DMS153 (cell line): ENCODE measurements at regions not wholly inside any gene's neighbourhood (a gene's known extent, or its start where the extent isn't known, plus 50 kb on each side); places are given as distances from the start of the nearest gene placed in this dataset.

Source experiments
- DNase-seq: peaks from one replicate; lab custom pipeline; 2025; lab: John Stamatoyannopoulos, UW

GRCh38 chr13:50319635-50320255, 304.5 kb downstream of the KCNRG start:
- DNase-seq: no peak

DNA sequence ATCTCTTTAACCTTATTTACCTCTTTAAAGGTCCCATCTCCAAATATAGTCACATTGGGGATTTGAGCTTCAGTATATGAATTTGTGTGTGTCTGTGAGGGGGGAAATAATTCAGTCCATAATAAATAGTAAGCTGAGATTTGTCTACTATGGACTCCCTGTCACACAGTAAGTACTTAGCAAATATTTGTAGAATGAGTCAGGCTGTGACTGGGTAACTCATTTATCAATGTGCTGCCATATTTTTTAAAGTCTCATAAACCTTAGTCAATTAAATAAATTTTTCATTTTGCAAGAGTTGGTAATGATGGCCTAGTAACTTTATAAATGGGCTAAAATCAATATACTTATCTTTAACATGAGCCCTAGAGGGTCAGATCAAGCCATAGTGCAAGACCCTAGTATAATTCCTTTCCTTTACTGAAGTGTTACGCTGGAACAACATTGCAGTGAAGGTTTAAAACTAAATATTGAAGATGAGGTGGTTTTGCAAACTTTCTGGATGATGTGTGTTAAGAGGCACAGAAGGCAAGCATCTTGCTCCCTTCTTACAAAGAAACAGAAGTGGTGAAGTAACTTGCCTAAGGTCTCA, 305.1 kb downstream of the KCNRG start:
- peak; percentile 63 for DNase-seq

DNA sequence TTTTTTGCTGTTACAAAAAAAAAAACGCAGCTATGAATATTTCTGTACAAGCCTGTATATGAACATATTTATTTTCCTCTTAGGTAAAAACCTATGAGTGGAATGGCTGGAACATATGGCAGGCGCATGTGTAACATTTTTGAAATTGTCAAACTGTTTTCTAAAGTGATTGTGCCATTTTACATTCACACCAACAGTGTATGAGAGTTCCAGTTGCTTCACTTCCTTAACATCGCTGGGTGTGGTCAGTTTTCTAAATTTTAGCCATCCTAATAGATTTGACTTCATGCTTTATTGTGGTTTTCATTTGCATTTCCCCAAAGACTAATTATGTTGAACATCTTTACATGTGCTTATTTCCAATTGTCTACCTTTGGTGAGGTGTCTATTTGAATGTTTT, 306.8 kb downstream of the KCNRG start:
- no peak for DNase-seq

- DNase-seq: no peak
These were observed 308.3 kb downstream of the KCNRG start for GRCh38 chr13:50323440-50324065.

- no peak for DNase-seq
These were observed 311.0 kb downstream of the KCNRG start for GRCh38 chr13:50326271-50326670.

DNA sequence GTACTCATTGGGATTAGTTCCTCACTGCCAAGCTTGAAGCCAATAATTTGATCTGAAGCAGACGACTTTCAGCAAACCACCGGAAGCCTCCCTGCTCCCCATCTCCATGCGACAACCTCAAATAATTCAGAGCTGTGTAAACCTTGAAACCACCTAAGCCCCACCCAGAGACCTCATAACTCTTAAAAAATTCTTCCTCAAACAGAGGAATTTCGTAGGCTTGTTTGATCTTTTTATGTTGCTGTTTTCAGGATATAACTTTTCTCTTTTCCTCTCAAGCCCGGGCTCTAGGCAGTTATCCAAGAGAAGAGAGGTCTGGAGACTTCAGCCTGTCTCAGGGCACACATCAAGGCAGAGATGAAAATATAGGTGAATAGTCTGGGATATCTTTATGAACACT, 311.6 kb downstream of the KCNRG start:
- DNase-seq: no peak

- no peak for DNase-seq
These were observed 319.0 kb downstream of the KCNRG start for GRCh38 chr13:50334115-50334778.

GRCh38 chr13:50334944-50335343, 319.7 kb downstream of the KCNRG start:
- no peak for DNase-seq

DNA sequence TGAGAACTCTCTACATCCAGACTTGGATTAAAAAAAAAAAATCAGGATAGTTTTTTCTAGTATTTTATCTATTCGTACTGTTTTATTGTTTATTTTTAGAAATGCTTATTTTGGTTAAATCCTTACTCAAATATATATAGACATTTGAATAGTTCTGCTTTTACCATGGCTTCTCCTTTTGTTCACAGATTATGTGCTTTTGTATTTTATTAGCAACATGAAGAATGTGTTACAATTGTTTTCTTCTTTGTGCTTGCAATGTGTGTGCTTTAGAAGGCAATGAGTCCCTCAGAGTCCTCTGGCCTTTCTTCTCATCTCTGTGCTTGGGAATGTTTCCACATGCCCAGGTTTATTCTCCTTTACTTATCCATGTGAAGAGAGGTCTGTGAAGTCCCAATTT, 324.0 kb downstream of the KCNRG start:
- no peak for DNase-seq

DNA sequence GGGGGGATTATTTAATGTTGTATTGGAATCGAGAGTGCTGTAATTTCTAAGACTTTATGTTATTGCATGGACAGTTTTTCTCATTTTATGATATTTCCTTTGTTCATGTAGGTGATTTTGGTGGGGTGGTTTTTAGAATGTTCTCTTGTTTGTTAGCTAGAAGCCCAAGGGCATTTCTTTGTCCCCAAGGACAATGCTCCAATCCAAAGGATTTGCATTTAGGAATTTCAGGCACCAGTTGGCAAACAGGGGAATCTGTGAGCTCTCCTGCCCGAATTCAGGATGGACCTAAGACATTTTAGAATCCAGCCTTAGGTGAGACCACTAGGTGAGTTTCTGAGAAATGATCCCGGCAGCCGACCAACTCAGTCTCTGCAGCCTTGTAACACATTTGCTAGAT, 324.9 kb downstream of the KCNRG start:
- no peak for DNase-seq

- peak; percentile 26 for DNase-seq
These were observed 325.5 kb downstream of the KCNRG start for GRCh38 chr13:50340551-50341287.

DNA sequence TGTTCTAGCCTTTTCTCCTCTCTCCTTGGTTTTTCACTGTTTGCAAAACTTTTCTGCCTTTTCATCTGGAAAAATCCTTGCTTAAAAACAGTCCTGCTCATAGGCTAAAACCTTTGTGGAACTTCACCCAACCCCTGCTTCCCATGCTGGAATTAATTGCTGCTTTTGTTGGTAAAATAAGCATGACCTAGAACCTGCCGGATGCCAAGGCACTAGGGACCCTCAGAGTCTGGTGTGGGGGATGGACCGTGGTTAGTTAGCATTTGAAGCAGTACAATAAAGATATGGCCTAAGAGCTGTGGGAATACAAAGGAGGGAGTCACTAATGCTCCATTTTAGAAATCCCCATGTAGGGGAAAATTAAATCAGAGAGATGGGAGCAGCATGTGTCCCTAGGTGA, 326.3 kb downstream of the KCNRG start:
- DNase-seq: no peak

DNA sequence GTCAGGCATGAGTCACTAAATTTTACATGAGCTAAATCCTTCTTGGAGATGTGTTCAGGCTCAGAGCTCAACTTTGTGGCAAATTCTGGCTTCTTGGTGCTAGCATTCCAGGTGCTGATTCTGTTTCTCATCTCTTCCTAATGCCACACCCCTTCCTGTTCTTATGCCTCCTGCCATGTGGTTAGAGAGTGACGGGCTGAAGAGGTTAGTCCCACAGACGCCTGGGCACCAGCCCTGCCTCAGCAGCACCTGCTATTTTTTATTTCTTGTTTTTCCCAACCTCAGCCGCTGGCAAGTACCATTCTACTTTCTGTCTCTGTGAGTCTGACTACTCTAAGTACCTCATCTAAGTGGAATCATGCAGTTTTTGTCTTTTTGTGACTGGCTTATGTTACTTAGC, 329.5 kb downstream of the KCNRG start:
- no peak for DNase-seq

GRCh38 chr13:50345804-50346203, 330.6 kb downstream of the KCNRG start:
- DNase-seq: no peak

DNA sequence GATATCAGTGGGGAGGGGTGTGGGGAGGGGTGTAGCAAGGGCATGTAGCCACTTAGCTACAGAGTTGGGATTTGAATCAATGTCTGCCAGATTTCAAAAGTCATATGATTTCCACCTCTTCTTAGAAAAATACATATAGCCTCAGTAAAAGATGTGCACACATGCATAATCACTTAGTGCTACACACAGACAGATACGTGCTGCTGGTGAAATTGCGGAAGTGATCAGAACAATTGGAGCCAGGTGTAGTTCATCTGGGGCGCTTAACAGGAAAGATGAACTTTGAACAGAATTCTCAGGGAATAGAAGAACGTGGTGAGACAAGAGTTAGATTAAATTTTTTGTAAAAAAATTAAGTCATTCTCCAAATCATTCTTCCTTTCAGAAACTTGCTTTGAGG, 333.1 kb downstream of the KCNRG start:
- DNase-seq: no peak

- no peak for DNase-seq
These were observed 337.7 kb downstream of the KCNRG start for GRCh38 chr13:50352720-50353480.

GRCh38 chr13:50353651-50354415, 338.6 kb downstream of the KCNRG start:
- no peak for DNase-seq

DNA sequence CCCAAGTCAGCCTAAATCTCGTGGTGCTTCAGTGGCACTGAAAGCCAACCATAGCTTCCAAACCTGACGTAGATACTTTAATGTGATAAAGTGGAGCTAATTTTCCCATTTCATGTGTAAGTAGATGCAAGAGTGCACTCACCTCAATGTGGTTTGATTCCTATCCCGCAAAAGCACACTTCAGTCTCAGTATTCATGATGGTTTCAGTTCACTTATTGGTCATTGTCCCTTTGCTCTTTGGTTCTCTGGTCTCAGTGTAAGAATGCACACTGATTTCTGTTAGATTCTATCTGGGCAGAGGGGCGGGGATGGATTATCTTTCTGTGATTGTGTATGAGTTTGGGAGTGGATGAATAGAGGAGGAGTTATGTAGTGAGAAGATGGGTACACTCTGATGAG, 340.6 kb downstream of the KCNRG start:
- no peak for DNase-seq

GRCh38 chr13:50357136-50357535, 341.9 kb downstream of the KCNRG start:
- DNase-seq: no peak

DNA sequence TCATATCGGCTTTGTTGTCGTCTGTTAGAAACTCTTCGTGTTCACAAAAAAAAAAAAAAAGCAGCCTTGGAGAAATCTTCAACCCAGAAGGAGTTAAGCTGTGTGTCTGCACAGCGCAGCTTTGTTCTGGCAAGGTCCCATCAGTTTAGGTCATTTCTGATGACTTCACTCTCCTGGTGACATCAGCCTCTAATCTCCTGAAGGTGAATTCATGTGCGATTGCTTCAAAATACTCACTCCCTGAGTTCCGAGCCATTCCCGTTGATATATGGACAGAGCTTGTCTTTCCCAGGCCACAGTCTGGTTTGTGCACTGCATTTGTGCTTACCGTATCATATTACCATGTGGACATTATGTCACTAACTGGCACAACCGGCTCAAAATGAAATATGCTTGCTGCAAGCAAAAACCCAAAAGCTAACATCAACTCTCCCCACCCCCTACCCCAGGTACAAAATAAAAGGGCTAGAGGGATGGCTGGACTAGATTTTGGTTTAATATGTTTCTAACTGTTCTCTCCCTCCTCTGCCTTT, 342.4 kb downstream of the KCNRG start:
- DNase-seq: peak; percentile 90
